Bronchial epithelial cell (primary cell): ENCODE measurements at regions not wholly inside any gene's neighbourhood (a gene's known extent, or its start where the extent isn't known, plus 50 kb on each side); places are given as distances from the start of the nearest gene placed in this dataset.

Experiments
- DNase-seq: peaks from one replicate; pipeline ENCODE4 v3.0.0-alpha.2; 2010; ENCODE audit warnings: low read depth
- FAIRE-seq: peaks from 2 replicates; lab custom pipeline; 2011; peaks lifted over from hg19 to GRCh38; lab: Jason Lieb, UNC
- H3K27me3 ChIP-seq: 2 replicates; pipeline ENCODE4 v1.5.1; 2011; ENCODE audit warnings: low read length; ENCODE audit not compliant: control insufficient read depth, insufficient read depth
- H3K36me3 ChIP-seq: 2 replicates; pipeline ENCODE4 v1.5.1; 2011; ENCODE audit warnings: low read length; ENCODE audit not compliant: control insufficient read depth, insufficient read depth
- H3K4me3 ChIP-seq: 2 replicates; pipeline ENCODE4 v1.5.1; 2011; ENCODE audit warnings: mild to moderate bottlenecking, low read depth, low read length, control low read depth
- CTCF ChIP-seq: IDR thresholded peaks from 2 replicates; pipeline ENCODE4 v1.5.1; 2011; ENCODE audit warnings: mild to moderate bottlenecking, moderate library complexity, low read length, control low read depth, inconsistent platforms; ENCODE audit not compliant: insufficient read depth, severe bottlenecking

- H3K36me3 ChIP-seq, result no peaks in the 10 kb centered on the region
- FAIRE-seq, result no peak
- H3K4me3 ChIP-seq, result no peak overlapping the region
- no peak for TF ChIP-seq CTCF
- no peak for DNase-seq
- no peaks in the 10 kb centered on the region for H3K27me3 ChIP-seq
Observed at GRCh38 chr12:86551146-86551571, 295.0 kb upstream of the MGAT4C start.

- FAIRE-seq (peak; percentile 7), DNase-seq (no peak)
- no peaks in the 10 kb centered on the region for H3K36me3 ChIP-seq
- no peak overlapping the region for H3K4me3 ChIP-seq
- no peaks in the 10 kb centered on the region for H3K27me3 ChIP-seq
- TF ChIP-seq CTCF, result no peak
Observed at GRCh38 chr12:86550218-86551145, 294.3 kb upstream of the MGAT4C start.

- DNase-seq (no peak), FAIRE-seq (no peak)
- no peaks in the 10 kb centered on the region for H3K27me3 ChIP-seq
- TF ChIP-seq CTCF, result no peak
- no peaks in the 10 kb centered on the region for H3K36me3 ChIP-seq
- no peak overlapping the region for H3K4me3 ChIP-seq
Observed at GRCh38 chr12:86543716-86544115, 287.5 kb upstream of the MGAT4C start.

- no peak for TF ChIP-seq CTCF
- no peaks in the 10 kb centered on the region for H3K27me3 ChIP-seq
- DNase-seq (peak; percentile 54), FAIRE-seq (no peak)
- no peaks in the 10 kb centered on the region for H3K36me3 ChIP-seq
- H3K4me3 ChIP-seq, result no peak overlapping the region
Observed at GRCh38 chr12:86530996-86531655, 274.9 kb upstream of the MGAT4C start.

- no peaks in the 10 kb centered on the region for H3K27me3 ChIP-seq
- H3K4me3 ChIP-seq, result no peak overlapping the region
- DNase-seq (no peak), FAIRE-seq (peak; percentile 47)
- no peak for TF ChIP-seq CTCF
- no peaks in the 10 kb centered on the region for H3K36me3 ChIP-seq
Observed at GRCh38 chr12:86526060-86526595, 269.9 kb upstream of the MGAT4C start.
